Liver (tissue), 8 donors: ENCODE measurements at regions not wholly inside any gene's neighbourhood (a gene's known extent, or its start where the extent isn't known, plus 50 kb on each side); places are given as distances from the start of the nearest gene placed in this dataset.

Source experiments
- DNase-seq: peaks from one replicate; pipeline ENCODE4 v3.0.0-alpha.2; 2017; ENCODE audit warnings: low spot score
- H3K27ac ChIP-seq, 2 donors: one replicate each; pipeline ENCODE4 v1.7.0; 2013; ENCODE audit warnings: inconsistent platforms in 2 of 2, low read length in 2 of 2, control low read depth in 1 of 2, low read depth in 1 of 2, mild to moderate bottlenecking in 1 of 2
- H3K27me3 ChIP-seq, 4 donors: one replicate each; pipeline versions ENCODE4 v1.6.1 to v1.7.0; 2013; ENCODE audit warnings: low read length in 3 of 4, inconsistent platforms in 1 of 4, mild to moderate bottlenecking in 1 of 4, moderate library complexity in 1 of 4; ENCODE audit not compliant: control insufficient read depth in 4 of 4, insufficient read depth in 4 of 4
- H3K36me3 ChIP-seq, 4 donors: one replicate each; pipeline versions ENCODE4 v1.6.1 to v1.7.0; 2013; ENCODE audit warnings: low read length in 3 of 4, mild to moderate bottlenecking in 3 of 4, low read depth in 1 of 4, moderate library complexity in 1 of 4; ENCODE audit not compliant: control insufficient read depth in 4 of 4, insufficient read depth in 3 of 4
- H3K4me1 ChIP-seq, 4 donors: one replicate each; pipeline versions ENCODE4 v1.6.1 to v1.7.0; 2013; ENCODE audit warnings: low read length in 3 of 4, mild to moderate bottlenecking in 3 of 4, moderate library complexity in 1 of 4; ENCODE audit not compliant: control insufficient read depth in 4 of 4, insufficient read depth in 4 of 4
- H3K4me3 ChIP-seq, 3 donors: one replicate each; pipeline versions ENCODE4 v1.6.1 to v1.7.0; 2013; ENCODE audit warnings: low read length in 3 of 3, control low read depth in 1 of 3, low read depth in 1 of 3, mild to moderate bottlenecking in 1 of 3
- H3K9ac ChIP-seq, 2 donors: one replicate each; pipeline ENCODE4 v1.7.0; 2013; ENCODE audit warnings: low read length in 2 of 2, mild to moderate bottlenecking in 2 of 2, moderate library complexity in 2 of 2, control low read depth in 1 of 2, low read depth in 1 of 2
- H3K9me3 ChIP-seq, 4 donors: one replicate each; pipeline versions ENCODE4 v1.6.1 to v1.7.0; 2013; ENCODE audit warnings: low read length in 3 of 4; ENCODE audit not compliant: control insufficient read depth in 4 of 4
- ATF3 ChIP-seq: IDR thresholded peaks from 2 replicates; pipeline ENCODE4 v1.6.1; 2016; ENCODE audit warnings: antibody characterized with exemption
- EGR1 ChIP-seq, 2 donors: IDR thresholded peaks; 2 replicates each; pipeline ENCODE4 v1.6.1; 2016 to 2018; ENCODE audit warnings: antibody characterized with exemption in 2 of 2, low read depth in 2 of 2
- FOXA1 ChIP-seq: IDR thresholded peaks from 2 replicates; pipeline ENCODE4 v1.6.1; 2016; ENCODE audit warnings: antibody characterized with exemption
- FOXA2 ChIP-seq: IDR thresholded peaks from 2 replicates; pipeline ENCODE4 v1.6.1; 2016; ENCODE audit warnings: antibody characterized with exemption
- GABPA ChIP-seq, 2 donors: IDR thresholded peaks in 1 of 2; conservative IDR thresholded peaks in 1 of 2; 2 replicates each; pipeline ENCODE4 v1.6.1; 2016; ENCODE audit warnings: antibody characterized with exemption in 2 of 2, mild to moderate bottlenecking in 1 of 2, moderate library complexity in 1 of 2
- HNF4G ChIP-seq: IDR thresholded peaks from 2 replicates; pipeline ENCODE4 v1.6.1; 2016; ENCODE audit warnings: antibody characterized with exemption
- JUND ChIP-seq, 2 donors: IDR thresholded peaks; 2 replicates each; pipeline ENCODE4 v1.6.1; 2016; ENCODE audit warnings: antibody characterized with exemption in 2 of 2
- MAX ChIP-seq: IDR thresholded peaks from 2 replicates; pipeline ENCODE4 v1.6.1; 2016; ENCODE audit warnings: antibody characterized with exemption
- NR2F2 ChIP-seq: IDR thresholded peaks from 2 replicates; pipeline ENCODE4 v1.6.1; 2016; ENCODE audit warnings: antibody characterized with exemption
- RAD21 ChIP-seq, 2 donors: IDR thresholded peaks; 2 replicates each; pipeline ENCODE4 v1.6.1; 2016; ENCODE audit warnings: antibody characterized with exemption in 2 of 2, mild to moderate bottlenecking in 2 of 2
- RXRA ChIP-seq, 2 donors: IDR thresholded peaks; 2 replicates each; pipeline ENCODE4 v1.6.1; 2017 to 2018; ENCODE audit warnings: antibody characterized with exemption in 2 of 2, mild to moderate bottlenecking in 1 of 2
- SP1 ChIP-seq: IDR thresholded peaks from 2 replicates; pipeline ENCODE4 v1.6.1; 2018; ENCODE audit warnings: antibody characterized with exemption, mild to moderate bottlenecking
- TAF1 ChIP-seq: conservative IDR thresholded peaks from 2 replicates; pipeline ENCODE4 v1.6.1; 2016; ENCODE audit warnings: antibody characterized with exemption, mild to moderate bottlenecking
- YY1 ChIP-seq: IDR thresholded peaks from 2 replicates; pipeline ENCODE4 v1.6.1; 2016; ENCODE audit warnings: antibody characterized with exemption, mild to moderate bottlenecking
- WGBS: extraction: QIAGEN DNeasy Blood & Tissue Kit; methylation state at CpG from one replicate; pipeline ENCODE4 v1.1.7; 2013; 5-methylcytosine and 5-hydroxymethylcytosine counted together
- TF ChIP-seq, protein P1 (sequence below): IDR thresholded peaks from 2 replicates; pipeline ENCODE4 v1.6.1; 2016; ENCODE audit warnings: antibody characterized with exemption
- TF ChIP-seq, protein P2 (sequence below): fragments of 150-350 bp; IDR thresholded peaks from 2 replicates; pipeline ENCODE4 v1.5.1; 2017; ENCODE audit warnings: improper control_type of control experiment, low read depth, low read length; ENCODE audit not compliant: missing input control
- TF ChIP-seq, protein P3 (sequence below): IDR thresholded peaks from 2 replicates; pipeline ENCODE4 v1.6.1; 2016; ENCODE audit warnings: antibody characterized with exemption, mild to moderate bottlenecking
- donor health status: healthy.
- donor health status: healthy.
- donor health status: healthy.
- donor health status: healthy.
- donor health status: healthy.

DNA sequence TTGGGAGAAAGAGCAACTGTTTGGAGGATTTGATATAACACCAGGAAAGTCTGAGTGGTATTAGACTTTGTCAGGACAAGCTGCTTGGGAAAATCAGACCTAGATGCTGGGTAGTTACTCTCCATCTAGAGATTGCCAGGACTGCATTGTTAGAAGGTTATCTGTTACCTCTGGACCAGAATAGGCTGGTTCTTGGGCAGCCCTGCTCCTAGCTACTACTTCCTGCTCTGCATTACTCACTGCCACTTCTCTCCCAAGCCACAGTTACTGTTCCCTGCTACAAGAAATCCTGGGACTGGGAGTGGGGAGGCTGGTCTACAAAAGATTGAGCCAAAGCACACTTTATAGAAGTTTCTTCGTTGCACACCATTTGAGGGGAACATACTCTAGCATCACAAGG is 95.5 kb upstream of the KCNN2 start:
- TF ChIP-seq YY1 (no peak), MAX (no peak), ATF3 (no peak), SP1 (no peak), EGR1 (IDR thresholded peaks at IDR 0.05; ENCODE audit: low read depth in 2 of 2) (no peak), HNF4G (no peak), FOXA2 (no peak), RXRA (IDR thresholded peaks at IDR 0.05) (no peak), NR2F2 (no peak), GABPA (IDR thresholded peaks at IDR 0.05 in 1 of 2, conservative IDR thresholded peaks at IDR 0.05 in 1 of 2) (no peak), JUND (IDR thresholded peaks at IDR 0.05) (no peak)
- TF ChIP-seq, protein P1, sequence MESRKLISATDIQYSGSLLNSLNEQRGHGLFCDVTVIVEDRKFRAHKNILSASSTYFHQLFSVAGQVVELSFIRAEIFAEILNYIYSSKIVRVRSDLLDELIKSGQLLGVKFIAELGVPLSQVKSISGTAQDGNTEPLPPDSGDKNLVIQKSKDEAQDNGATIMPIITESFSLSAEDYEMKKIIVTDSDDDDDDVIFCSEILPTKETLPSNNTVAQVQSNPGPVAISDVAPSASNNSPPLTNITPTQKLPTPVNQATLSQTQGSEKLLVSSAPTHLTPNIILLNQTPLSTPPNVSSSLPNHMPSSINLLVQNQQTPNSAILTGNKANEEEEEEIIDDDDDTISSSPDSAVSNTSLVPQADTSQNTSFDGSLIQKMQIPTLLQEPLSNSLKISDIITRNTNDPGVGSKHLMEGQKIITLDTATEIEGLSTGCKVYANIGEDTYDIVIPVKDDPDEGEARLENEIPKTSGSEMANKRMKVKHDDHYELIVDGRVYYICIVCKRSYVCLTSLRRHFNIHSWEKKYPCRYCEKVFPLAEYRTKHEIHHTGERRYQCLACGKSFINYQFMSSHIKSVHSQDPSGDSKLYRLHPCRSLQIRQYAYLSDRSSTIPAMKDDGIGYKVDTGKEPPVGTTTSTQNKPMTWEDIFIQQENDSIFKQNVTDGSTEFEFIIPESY = no peak
- TF ChIP-seq, protein P2, sequence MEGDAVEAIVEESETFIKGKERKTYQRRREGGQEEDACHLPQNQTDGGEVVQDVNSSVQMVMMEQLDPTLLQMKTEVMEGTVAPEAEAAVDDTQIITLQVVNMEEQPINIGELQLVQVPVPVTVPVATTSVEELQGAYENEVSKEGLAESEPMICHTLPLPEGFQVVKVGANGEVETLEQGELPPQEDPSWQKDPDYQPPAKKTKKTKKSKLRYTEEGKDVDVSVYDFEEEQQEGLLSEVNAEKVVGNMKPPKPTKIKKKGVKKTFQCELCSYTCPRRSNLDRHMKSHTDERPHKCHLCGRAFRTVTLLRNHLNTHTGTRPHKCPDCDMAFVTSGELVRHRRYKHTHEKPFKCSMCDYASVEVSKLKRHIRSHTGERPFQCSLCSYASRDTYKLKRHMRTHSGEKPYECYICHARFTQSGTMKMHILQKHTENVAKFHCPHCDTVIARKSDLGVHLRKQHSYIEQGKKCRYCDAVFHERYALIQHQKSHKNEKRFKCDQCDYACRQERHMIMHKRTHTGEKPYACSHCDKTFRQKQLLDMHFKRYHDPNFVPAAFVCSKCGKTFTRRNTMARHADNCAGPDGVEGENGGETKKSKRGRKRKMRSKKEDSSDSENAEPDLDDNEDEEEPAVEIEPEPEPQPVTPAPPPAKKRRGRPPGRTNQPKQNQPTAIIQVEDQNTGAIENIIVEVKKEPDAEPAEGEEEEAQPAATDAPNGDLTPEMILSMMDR = no peak
- TF ChIP-seq, protein P3, sequence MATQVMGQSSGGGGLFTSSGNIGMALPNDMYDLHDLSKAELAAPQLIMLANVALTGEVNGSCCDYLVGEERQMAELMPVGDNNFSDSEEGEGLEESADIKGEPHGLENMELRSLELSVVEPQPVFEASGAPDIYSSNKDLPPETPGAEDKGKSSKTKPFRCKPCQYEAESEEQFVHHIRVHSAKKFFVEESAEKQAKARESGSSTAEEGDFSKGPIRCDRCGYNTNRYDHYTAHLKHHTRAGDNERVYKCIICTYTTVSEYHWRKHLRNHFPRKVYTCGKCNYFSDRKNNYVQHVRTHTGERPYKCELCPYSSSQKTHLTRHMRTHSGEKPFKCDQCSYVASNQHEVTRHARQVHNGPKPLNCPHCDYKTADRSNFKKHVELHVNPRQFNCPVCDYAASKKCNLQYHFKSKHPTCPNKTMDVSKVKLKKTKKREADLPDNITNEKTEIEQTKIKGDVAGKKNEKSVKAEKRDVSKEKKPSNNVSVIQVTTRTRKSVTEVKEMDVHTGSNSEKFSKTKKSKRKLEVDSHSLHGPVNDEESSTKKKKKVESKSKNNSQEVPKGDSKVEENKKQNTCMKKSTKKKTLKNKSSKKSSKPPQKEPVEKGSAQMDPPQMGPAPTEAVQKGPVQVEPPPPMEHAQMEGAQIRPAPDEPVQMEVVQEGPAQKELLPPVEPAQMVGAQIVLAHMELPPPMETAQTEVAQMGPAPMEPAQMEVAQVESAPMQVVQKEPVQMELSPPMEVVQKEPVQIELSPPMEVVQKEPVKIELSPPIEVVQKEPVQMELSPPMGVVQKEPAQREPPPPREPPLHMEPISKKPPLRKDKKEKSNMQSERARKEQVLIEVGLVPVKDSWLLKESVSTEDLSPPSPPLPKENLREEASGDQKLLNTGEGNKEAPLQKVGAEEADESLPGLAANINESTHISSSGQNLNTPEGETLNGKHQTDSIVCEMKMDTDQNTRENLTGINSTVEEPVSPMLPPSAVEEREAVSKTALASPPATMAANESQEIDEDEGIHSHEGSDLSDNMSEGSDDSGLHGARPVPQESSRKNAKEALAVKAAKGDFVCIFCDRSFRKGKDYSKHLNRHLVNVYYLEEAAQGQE = no peak
- H3K4me3 ChIP-seq = no peak overlapping the region

DNA sequence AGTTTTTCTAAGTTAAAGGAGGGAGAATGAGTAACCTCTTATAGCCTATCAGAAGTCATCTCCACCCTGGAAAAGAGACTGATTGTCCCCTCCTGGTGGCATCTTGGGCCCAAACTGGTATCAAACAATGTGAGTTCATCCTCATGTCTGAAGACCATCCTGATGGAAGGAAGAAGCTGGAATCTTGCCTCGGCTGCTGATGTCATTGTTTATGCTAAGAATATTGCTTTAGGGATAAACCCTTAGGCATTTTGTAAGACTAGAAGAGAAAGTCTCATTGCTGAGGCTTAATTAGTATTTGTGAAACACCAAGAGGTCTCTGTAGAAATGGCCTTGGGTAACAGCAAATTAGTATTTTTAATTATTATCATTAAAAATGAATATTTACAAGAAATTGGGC is 65.7 kb upstream of the KCNN2 start:
- 66% methylated on average over 1 of the region's 1 CpG for WGBS
- Histone ChIP-seq H3K9me3 (no peaks in the 10 kb centered on the region), H3K27ac (no peak overlapping the region), H3K27me3 (peaks cover 0 to 5% (median 0%) of the 10 kb centered on the region in 4 donors), H3K36me3 (no peaks in the 10 kb centered on the region), H3K4me1 (no peaks in the 10 kb centered on the region), H3K9ac (no peak overlapping the region), H3K4me3 (no peak overlapping the region)
- no peak for DNase-seq
- TF ChIP-seq, protein P1 = no peak
- TF ChIP-seq EGR1 (IDR thresholded peaks at IDR 0.05; ENCODE audit: low read depth in 2 of 2) = no peak
- TF ChIP-seq RAD21 (IDR thresholded peaks at IDR 0.05) = no peak
- TF ChIP-seq MAX = no peak
- no peak for TF ChIP-seq NR2F2
- no peak for TF ChIP-seq SP1
- TF ChIP-seq RXRA (IDR thresholded peaks at IDR 0.05) = no peak
- no peak for TF ChIP-seq FOXA2
- no peak for TF ChIP-seq TAF1
- no peak for TF ChIP-seq FOXA1

More for the DNA sequence above, 95.5 kb upstream of the KCNN2 start:
- Histone ChIP-seq H3K4me1 (no peaks in the 10 kb centered on the region), H3K27me3 (no peaks in the 10 kb centered on the region), H3K36me3 (no peaks in the 10 kb centered on the region), H3K9me3 (no peaks in the 10 kb centered on the region), H3K27ac (no peak overlapping the region), H3K9ac (no peak overlapping the region)
- WGBS = 78% methylated on average over 1 of the region's 1 CpG
- DNase-seq = no peak
